Type B pancreatic cell (in vitro differentiated cells): ENCODE measurements at regions not wholly inside any gene's neighbourhood (a gene's known extent, or its start where the extent isn't known, plus 50 kb on each side); places are given as distances from the start of the nearest gene placed in this dataset.

Experiments
- DNase-seq: peaks from one replicate; pipeline ENCODE4 v3.0.0; 2021; ENCODE audit warnings: mixed read lengths; ENCODE audit not compliant: unreplicated experiment; ENCODE audit errors: extremely low spot score
- H3K27ac Mint-ChIP-seq: 2 replicates; pipeline ENCODE4 v1.8.0; 2021; ENCODE audit warnings: mild to moderate bottlenecking, mixed read lengths
- H3K27me3 Mint-ChIP-seq: 2 replicates; pipeline ENCODE4 v1.8.0; 2021; ENCODE audit warnings: mixed read lengths
- H3K36me3 Mint-ChIP-seq: 2 replicates; pipeline ENCODE4 v1.8.0; 2021; ENCODE audit warnings: mixed read lengths
- H3K4me1 Mint-ChIP-seq: one replicate; pipeline ENCODE4 v1.8.0; 2021; ENCODE audit warnings: mixed read lengths; ENCODE audit not compliant: unreplicated experiment
- H3K4me3 Mint-ChIP-seq: 2 replicates; pipeline ENCODE4 v1.8.0; 2021; ENCODE audit warnings: mild to moderate bottlenecking, mixed read lengths
- H3K9me3 Mint-ChIP-seq: 2 replicates; pipeline ENCODE4 v1.8.0; 2021; ENCODE audit warnings: mixed read lengths
- CTCF ChIP-seq: fragments of 200-600 bp; sonication (generic); conservative IDR thresholded peaks from 2 replicates; pipeline ENCODE4 v1.5.0; 2021; ENCODE audit warnings: antibody characterized with exemption, mild to moderate bottlenecking

GRCh38 chr21:38995731-38996130 lies 187.5 kb downstream of the PSMG1 start:
- H3K9me3 Mint-ChIP-seq: no peaks in the 10 kb centered on the region
- no peak overlapping the region for H3K27ac Mint-ChIP-seq
- peaks cover 14% of the 10 kb centered on the region for H3K27me3 Mint-ChIP-seq
- no peak overlapping the region for H3K4me3 Mint-ChIP-seq
- no peaks in the 10 kb centered on the region for H3K36me3 Mint-ChIP-seq
- H3K4me1 Mint-ChIP-seq: peaks cover 21% of the 10 kb centered on the region
- TF ChIP-seq CTCF: no peak
- no peak for DNase-seq

- TF ChIP-seq CTCF: no peak
- Mint-ChIP-seq H3K36me3 (no peaks in the 10 kb centered on the region), H3K9me3 (no peaks in the 10 kb centered on the region), H3K27me3 (peaks cover 15% of the 10 kb centered on the region), H3K4me3 (no peak overlapping the region), H3K4me1 (peaks cover 27% of the 10 kb centered on the region), H3K27ac (no peak overlapping the region)
- no peak for DNase-seq
Measured at GRCh38 chr21:38995071-38995669, 188.1 kb downstream of the PSMG1 start.

GRCh38 chr21:38994042-38994441 lies 188.3 kb downstream of the ETS2 start:
- no peak for DNase-seq
- H3K27me3 Mint-ChIP-seq: peaks cover 20% of the 10 kb centered on the region
- no peaks in the 10 kb centered on the region for H3K9me3 Mint-ChIP-seq
- no peak for TF ChIP-seq CTCF
- H3K4me1 Mint-ChIP-seq: peaks cover 38% of the 10 kb centered on the region
- no peaks in the 10 kb centered on the region for H3K36me3 Mint-ChIP-seq
- no peak overlapping the region for H3K27ac Mint-ChIP-seq
- no peak overlapping the region for H3K4me3 Mint-ChIP-seq

- Mint-ChIP-seq H3K4me1 (peaks cover 43% of the 10 kb centered on the region), H3K36me3 (no peaks in the 10 kb centered on the region), H3K27ac (no peak overlapping the region), H3K9me3 (no peaks in the 10 kb centered on the region), H3K4me3 (peak overlapping the region; percentile 6), H3K27me3 (peaks cover 25% of the 10 kb centered on the region)
- no peak for DNase-seq
- TF ChIP-seq CTCF: no peak
Measured at GRCh38 chr21:38993561-38993960, 187.8 kb downstream of the ETS2 start.

GRCh38 chr21:38992737-38993136 lies 187.0 kb downstream of the ETS2 start:
- Mint-ChIP-seq H3K4me1 (peaks cover 51% of the 10 kb centered on the region), H3K36me3 (no peaks in the 10 kb centered on the region), H3K4me3 (no peak overlapping the region), H3K27ac (peak overlapping the region; percentile 11), H3K27me3 (peaks cover 29% of the 10 kb centered on the region), H3K9me3 (no peaks in the 10 kb centered on the region)
- no peak for TF ChIP-seq CTCF
- DNase-seq: no peak

GRCh38 chr21:38990424-38990794 lies 184.7 kb downstream of the ETS2 start:
- peak overlapping the region; percentile 70 for H3K4me3 Mint-ChIP-seq
- no peaks in the 10 kb centered on the region for H3K36me3 Mint-ChIP-seq
- H3K4me1 Mint-ChIP-seq: peaks cover 65% of the 10 kb centered on the region
- DNase-seq: no peak
- no peaks in the 10 kb centered on the region for H3K9me3 Mint-ChIP-seq
- TF ChIP-seq CTCF: no peak
- H3K27ac Mint-ChIP-seq: peak overlapping the region; percentile 76
- H3K27me3 Mint-ChIP-seq: peaks cover 38% of the 10 kb centered on the region
